Fibroblast of lung (primary cell): ENCODE measurements at regions not wholly inside any gene's neighbourhood (a gene's known extent, or its start where the extent isn't known, plus 50 kb on each side); places are given as distances from the start of the nearest gene placed in this dataset.

Source experiments
- DNase-seq, 2 donors: peaks; one replicate each; pipeline versions ENCODE4 v3.0.0 to v3.0.0-alpha.2; 2010; ENCODE audit warnings: low read depth in 2 of 2
- H2AFZ ChIP-seq: 2 replicates; pipeline ENCODE4 v1.5.1; 2012; ENCODE audit warnings: low read length, control low read depth, inconsistent platforms
- H3K27ac ChIP-seq: 2 replicates; pipeline ENCODE4 v1.5.1; 2011; ENCODE audit warnings: low read length, control low read depth; ENCODE audit not compliant: insufficient read depth
- H3K27me3 ChIP-seq: 2 replicates; pipeline ENCODE4 v1.5.1; 2011; ENCODE audit warnings: mild to moderate bottlenecking, low read length; ENCODE audit not compliant: control insufficient read depth, insufficient read depth
- H3K36me3 ChIP-seq: 2 replicates; pipeline ENCODE4 v1.5.1; 2011; ENCODE audit warnings: low read length; ENCODE audit not compliant: control insufficient read depth, insufficient read depth
- H3K4me1 ChIP-seq: 2 replicates; pipeline ENCODE4 v1.5.1; 2011; ENCODE audit warnings: low read length; ENCODE audit not compliant: control insufficient read depth, insufficient read depth; ENCODE audit errors: extremely low read depth
- H3K4me2 ChIP-seq: 2 replicates; pipeline ENCODE4 v1.5.1; 2011; ENCODE audit warnings: low read length, control low read depth; ENCODE audit not compliant: insufficient read depth; ENCODE audit errors: extremely low read depth
- H3K4me3 ChIP-seq, 4 experiments: fragments of 200-600 bp in 1 of 4; sonication (generic) in 1 of 4; replicated peaks in 1 of 4; 2 replicates each; pipeline ENCODE4 v1.5.1; 2011 to 2016; ENCODE audit warnings: low read length in 4 of 4, low read depth in 3 of 4, mild to moderate bottlenecking in 3 of 4, control low read depth in 2 of 4, inconsistent platforms in 1 of 4, mixed read lengths in 1 of 4; ENCODE audit not compliant: insufficient read depth in 1 of 4; ENCODE audit errors: control extremely low read depth in 1 of 4
- H3K79me2 ChIP-seq: 2 replicates; pipeline ENCODE4 v1.5.1; 2012; ENCODE audit warnings: mild to moderate bottlenecking, low read length, inconsistent platforms; ENCODE audit not compliant: control insufficient read depth, insufficient read depth
- H3K9ac ChIP-seq: 2 replicates; pipeline ENCODE4 v1.5.1; 2011; ENCODE audit warnings: mild to moderate bottlenecking, low read length, control low read depth; ENCODE audit not compliant: insufficient read depth
- H3K9me3 ChIP-seq: 2 replicates; pipeline ENCODE4 v1.5.1; 2012; ENCODE audit warnings: low read depth, low read length; ENCODE audit not compliant: control insufficient read depth, insufficient read depth
- H4K20me1 ChIP-seq: 2 replicates; pipeline ENCODE4 v1.5.1; 2011; ENCODE audit warnings: low read length; ENCODE audit not compliant: control insufficient read depth, insufficient read depth; ENCODE audit errors: extremely low read depth
- CTCF ChIP-seq, 2 donors: IDR thresholded peaks in 1 of 2; conservative IDR thresholded peaks in 1 of 2; 1 replicate in 1 of 2; 2 replicates in 1 of 2; pipeline ENCODE4 v1.5.1; 2011 to 2012; ENCODE audit warnings: low read length in 2 of 2, control low read depth in 1 of 2, inconsistent platforms in 1 of 2, low read depth in 1 of 2, mild to moderate bottlenecking in 1 of 2
- EZH2 ChIP-seq: IDR thresholded peaks from 2 replicates; pipeline ENCODE4 v1.5.1; 2012; ENCODE audit warnings: low read length, control low read depth, mild to moderate bottlenecking; ENCODE audit errors: missing control alignments

GRCh38 chr1:235919833-235920441 is 53.2 kb upstream of the LYST start:
- peak overlapping the region; percentile 23 for H3K4me2 ChIP-seq
- H2AFZ ChIP-seq = no peak overlapping the region
- H3K4me3 ChIP-seq = no peak overlapping the region
- DNase-seq = peak; percentile 54 to 87
- peaks cover 36% of the 10 kb centered on the region for H3K4me1 ChIP-seq
- H3K36me3 ChIP-seq = no peaks in the 10 kb centered on the region
- no peak overlapping the region for H3K27ac ChIP-seq
- H3K27me3 ChIP-seq = no peaks in the 10 kb centered on the region
- TF ChIP-seq EZH2 (no peak), CTCF (conservative IDR thresholded peaks at IDR 0.05 in 1 of 2, IDR thresholded peaks at IDR 0.05 in 1 of 2; ENCODE audit: low read depth in 1 of 2, low read length in 2 of 2) (no peak)
- H3K9me3 ChIP-seq = no peaks in the 10 kb centered on the region
- H3K79me2 ChIP-seq = no peaks in the 10 kb centered on the region
- no peak overlapping the region for H3K9ac ChIP-seq
- H4K20me1 ChIP-seq = no peaks in the 10 kb centered on the region

- Histone ChIP-seq H3K9ac (no peak overlapping the region), H3K4me1 (peaks cover 36% of the 10 kb centered on the region), H4K20me1 (no peaks in the 10 kb centered on the region), H3K9me3 (no peaks in the 10 kb centered on the region), H3K4me3 (no peak overlapping the region), H2AFZ (no peak overlapping the region), H3K27ac (no peak overlapping the region), H3K27me3 (no peaks in the 10 kb centered on the region), H3K79me2 (no peaks in the 10 kb centered on the region), H3K36me3 (no peaks in the 10 kb centered on the region), H3K4me2 (no peak overlapping the region)
- no peak for TF ChIP-seq EZH2
- TF ChIP-seq CTCF (conservative IDR thresholded peaks at IDR 0.05 in 1 of 2, IDR thresholded peaks at IDR 0.05 in 1 of 2; ENCODE audit: low read depth in 1 of 2, low read length in 2 of 2) = no peak
- peak in 1 of 2 donors; percentile 47 for DNase-seq
Observed at GRCh38 chr1:235919127-235919832, 52.6 kb upstream of the LYST start.

GRCh38 chr1:235918465-235918864 is 51.8 kb upstream of the LYST start:
- no peak for DNase-seq
- Histone ChIP-seq H3K36me3 (no peaks in the 10 kb centered on the region), H3K9me3 (no peaks in the 10 kb centered on the region), H2AFZ (no peak overlapping the region), H3K79me2 (no peaks in the 10 kb centered on the region), H3K9ac (no peak overlapping the region), H3K4me1 (peaks cover 32% of the 10 kb centered on the region), H3K4me2 (no peak overlapping the region), H3K27me3 (no peaks in the 10 kb centered on the region), H4K20me1 (no peaks in the 10 kb centered on the region), H3K4me3 (no peak overlapping the region), H3K27ac (no peak overlapping the region)
- TF ChIP-seq CTCF (conservative IDR thresholded peaks at IDR 0.05 in 1 of 2, IDR thresholded peaks at IDR 0.05 in 1 of 2; ENCODE audit: low read depth in 1 of 2, low read length in 2 of 2) (no peak), EZH2 (no peak)
